MG63 (cell line): ENCODE measurements at regions not wholly inside any gene's neighbourhood (a gene's known extent, or its start where the extent isn't known, plus 50 kb on each side); places are given as distances from the start of the nearest gene placed in this dataset.
"Not testable (repeated sequence)": the region's sequence is repeated elsewhere in the genome, so short reads cannot be mapped to it uniquely, and the experiment has no call there.

Experiments
- DNase-seq: peaks from one replicate; pipeline ENCODE4 v3.0.0-alpha.2; 2020
- H3K27me3 ChIP-seq: fragments of 250-450 bp; sonication (Bioruptor Pico); 2 replicates; pipeline ENCODE4 v1.5.1; 2020; ENCODE audit warnings: mild to moderate bottlenecking, moderate library complexity
- H3K36me3 ChIP-seq: fragments of 250-450 bp; sonication (Bioruptor Pico); 2 replicates; pipeline ENCODE4 v1.5.1; 2020; ENCODE audit warnings: mild to moderate bottlenecking, moderate library complexity
- H3K4me3 ChIP-seq: fragments of 250-450 bp; sonication (Bioruptor Pico); 2 replicates; pipeline ENCODE4 v1.5.1; 2020; ENCODE audit warnings: mild to moderate bottlenecking, moderate library complexity
- H3K9me3 ChIP-seq: fragments of 250-450 bp; sonication (Bioruptor Pico); 2 replicates; pipeline ENCODE4 v1.5.1; 2020; ENCODE audit warnings: mild to moderate bottlenecking, moderate library complexity

DNA sequence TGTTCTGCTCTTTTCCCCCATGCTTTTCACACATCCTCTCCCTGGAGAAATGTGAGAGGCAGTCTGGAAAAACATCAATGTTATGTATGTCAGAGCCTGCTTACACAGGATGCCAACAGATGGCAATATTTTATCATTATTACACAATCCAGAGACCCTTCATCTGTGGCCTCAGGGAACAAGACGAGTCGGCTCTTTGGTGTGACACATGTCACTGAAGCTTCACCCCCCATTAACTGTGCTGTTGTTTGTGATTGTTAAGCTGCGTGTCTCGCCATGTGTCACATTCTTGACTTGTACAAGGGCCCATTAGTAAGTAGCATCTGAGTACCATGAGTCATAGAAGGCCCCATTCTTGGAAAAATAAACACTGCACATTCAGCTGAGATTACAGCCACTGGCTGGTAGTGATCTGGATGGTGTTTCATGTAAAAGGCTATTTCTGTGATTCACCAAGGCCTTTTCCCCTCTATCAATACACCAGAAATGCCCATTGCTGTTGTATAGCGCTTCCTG lies 682.1 kb upstream of the SOX9 start:
- no peaks in the 10 kb centered on the region for H3K27me3 ChIP-seq
- no peaks in the 10 kb centered on the region for H3K36me3 ChIP-seq
- DNase-seq = peak; percentile 73
- H3K4me3 ChIP-seq = no peak overlapping the region
- no peaks in the 10 kb centered on the region for H3K9me3 ChIP-seq

DNA sequence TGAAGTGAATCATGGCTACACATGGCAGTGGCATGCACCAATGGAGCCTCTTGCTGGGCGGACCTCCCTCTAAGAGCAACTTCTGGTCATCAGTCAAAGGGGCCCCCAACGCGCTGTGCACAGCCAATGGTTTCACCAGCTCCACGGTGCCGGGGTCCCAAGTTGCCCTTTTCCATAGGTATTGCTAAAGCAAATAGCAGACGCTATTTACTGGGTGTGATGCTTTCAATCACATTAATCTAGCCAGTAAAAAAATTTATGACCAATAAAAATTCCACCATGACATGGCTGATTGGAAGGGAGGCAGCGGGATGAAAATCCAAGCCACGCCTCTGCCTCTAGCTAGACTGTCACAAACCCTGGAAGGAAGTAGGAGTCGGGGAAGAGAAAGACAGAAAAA lies 680.3 kb upstream of the SOX9 start:
- no peak for DNase-seq
- Histone ChIP-seq H3K27me3 (no peaks in the 10 kb centered on the region), H3K36me3 (no peaks in the 10 kb centered on the region), H3K9me3 (no peaks in the 10 kb centered on the region), H3K4me3 (no peak overlapping the region)

DNA sequence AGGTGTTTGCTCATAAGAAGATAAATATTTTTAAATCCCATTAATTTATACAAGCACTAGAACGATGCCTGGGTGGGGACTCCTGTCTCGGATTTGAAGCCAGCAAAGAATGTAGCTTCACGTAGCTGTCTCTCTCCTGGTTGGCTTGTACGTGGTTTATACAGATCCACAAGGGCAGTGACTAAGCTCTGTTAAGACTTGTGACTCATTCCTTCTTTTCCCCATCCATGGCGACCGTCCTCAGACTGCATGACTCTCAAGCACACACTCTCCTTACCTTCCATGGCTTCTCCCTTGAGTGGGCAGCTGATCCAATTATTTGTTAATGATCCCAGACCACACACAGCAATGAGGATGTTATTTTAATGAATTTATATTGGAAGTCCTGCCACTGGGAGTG lies 679.7 kb upstream of the SOX9 start:
- H3K27me3 ChIP-seq = no peaks in the 10 kb centered on the region
- no peak overlapping the region for H3K4me3 ChIP-seq
- DNase-seq = peak; percentile 79
- H3K36me3 ChIP-seq = no peaks in the 10 kb centered on the region
- no peaks in the 10 kb centered on the region for H3K9me3 ChIP-seq

DNA sequence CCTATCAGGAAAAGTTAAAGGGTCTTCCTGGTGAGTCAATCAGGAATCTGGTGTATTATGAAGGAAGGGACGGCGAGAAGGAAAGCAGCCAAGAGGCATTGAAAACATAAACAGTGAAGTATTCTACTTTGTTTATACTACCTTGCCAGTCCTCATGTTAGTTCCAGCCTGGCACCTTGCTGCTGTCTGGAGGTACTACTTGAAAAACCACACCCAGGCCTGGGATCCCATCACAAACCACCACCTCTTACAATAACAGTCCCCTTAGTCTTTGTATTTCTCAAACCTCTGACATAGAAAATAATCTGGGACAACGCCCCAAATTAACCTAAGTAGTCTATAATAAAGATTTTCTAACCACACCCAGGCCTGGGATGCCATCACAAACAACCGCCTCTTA lies 676.7 kb upstream of the SOX9 start:
- Histone ChIP-seq H3K4me3 (no peak overlapping the region), H3K27me3 (no peaks in the 10 kb centered on the region), H3K9me3 (no peaks in the 10 kb centered on the region), H3K36me3 (no peaks in the 10 kb centered on the region)
- DNase-seq = peak; percentile 56

DNA sequence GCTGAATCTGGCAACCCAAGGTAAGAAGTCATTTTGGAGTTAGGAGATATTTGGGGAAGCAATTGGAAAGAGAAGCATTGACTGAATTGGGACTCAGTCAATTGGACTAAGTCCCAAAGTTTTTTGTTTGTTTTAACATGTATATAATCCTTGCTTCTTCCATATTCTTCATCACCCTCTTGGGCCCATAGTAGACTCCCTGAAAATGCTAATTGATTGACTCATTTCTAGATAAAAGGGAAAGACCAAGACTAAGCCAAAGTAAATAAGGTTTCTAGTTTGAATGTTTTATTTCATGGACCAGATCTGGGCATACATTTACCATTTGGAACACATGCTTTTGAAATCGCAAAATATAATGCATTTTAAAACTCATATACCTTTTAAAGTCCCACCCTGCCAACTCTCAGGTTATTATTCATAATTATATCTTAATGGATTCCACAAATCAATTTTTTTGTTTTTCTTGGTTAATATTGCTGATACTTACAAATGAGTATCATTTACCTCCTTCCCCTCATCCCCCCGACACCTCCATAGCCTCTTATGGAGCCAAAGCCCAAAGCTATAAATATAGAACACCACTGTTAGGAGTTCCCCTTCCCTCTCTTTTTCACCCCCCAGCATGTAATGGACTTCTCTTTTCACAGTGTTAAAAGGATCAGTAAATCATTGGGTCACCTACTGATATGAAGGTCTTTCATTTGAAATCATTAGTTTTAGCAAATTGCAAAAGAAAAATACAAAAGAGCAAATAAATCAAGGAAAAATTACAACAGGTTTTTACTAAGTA lies 674.0 kb upstream of the SOX9 start:
- H3K27me3 ChIP-seq = no peaks in the 10 kb centered on the region
- no peak overlapping the region for H3K4me3 ChIP-seq
- DNase-seq = no peak
- no peaks in the 10 kb centered on the region for H3K36me3 ChIP-seq
- no peaks in the 10 kb centered on the region for H3K9me3 ChIP-seq

DNA sequence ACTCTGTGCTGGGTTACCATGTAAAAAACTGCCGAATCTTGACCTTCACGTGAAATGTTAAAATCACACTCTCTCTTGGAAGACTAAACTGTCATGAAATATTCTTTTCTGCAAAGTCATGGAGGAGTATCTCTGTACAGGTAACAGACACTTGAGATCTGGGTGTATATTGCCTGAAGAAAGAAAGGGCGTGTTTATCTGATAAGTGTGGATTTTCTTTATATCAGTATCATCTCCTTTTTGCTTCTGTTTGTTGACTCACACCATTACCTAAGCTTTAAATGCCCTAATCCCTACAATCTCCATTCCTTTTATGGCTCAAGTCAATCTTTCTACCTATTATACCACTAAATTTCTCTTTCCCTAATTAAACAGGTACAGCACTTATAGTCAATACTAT lies 673.2 kb upstream of the SOX9 start:
- H3K27me3 ChIP-seq = no peaks in the 10 kb centered on the region
- no peak overlapping the region for H3K4me3 ChIP-seq
- no peaks in the 10 kb centered on the region for H3K36me3 ChIP-seq
- no peak for DNase-seq
- no peaks in the 10 kb centered on the region for H3K9me3 ChIP-seq

DNA sequence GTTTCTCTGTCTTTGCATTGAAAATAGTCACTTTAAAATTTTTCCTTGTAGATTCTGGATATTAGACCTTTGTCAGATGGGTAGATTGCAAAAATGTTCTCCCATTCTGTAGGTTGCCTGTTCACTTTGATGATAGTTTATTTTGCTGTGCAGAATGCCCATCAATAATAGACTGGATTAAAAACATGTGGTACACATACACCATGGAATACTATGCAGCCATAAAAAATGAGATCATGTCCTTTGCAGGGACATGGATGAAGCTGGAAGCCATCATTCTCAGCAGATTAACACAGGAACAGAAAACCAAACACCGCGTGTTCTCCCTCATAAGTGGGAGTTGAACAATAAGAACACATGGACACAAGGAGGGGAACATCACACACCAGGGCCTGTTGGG lies 670.2 kb upstream of the SOX9 start:
- H3K4me3 ChIP-seq, H3K36me3 ChIP-seq, H3K9me3 ChIP-seq, DNase-seq, H3K27me3 ChIP-seq: not testable (repeated sequence)

DNA sequence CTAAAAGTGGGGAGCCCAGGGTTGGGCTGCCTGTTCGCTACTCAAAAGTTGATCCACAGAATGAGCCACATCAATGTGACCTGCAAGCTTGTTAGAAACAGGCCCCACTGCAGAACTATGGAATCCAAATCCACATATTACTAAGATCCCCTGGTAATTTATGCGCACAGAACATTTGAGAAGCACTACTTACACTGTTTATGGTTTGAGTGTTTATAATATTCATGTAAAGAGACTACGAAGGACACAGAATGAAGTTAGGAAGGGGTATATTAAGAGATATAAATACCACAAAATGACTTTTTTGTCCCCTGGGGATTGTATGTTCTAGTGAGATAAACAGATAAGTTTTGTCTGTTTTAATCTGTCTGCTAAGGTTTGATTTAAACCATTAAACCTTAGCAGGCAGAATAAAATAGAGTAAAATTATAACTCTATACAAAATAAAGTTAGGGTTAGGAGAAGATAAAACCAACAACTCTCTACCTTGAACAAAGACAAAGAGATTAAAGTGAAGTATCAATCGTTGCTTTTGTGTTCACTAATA lies 666.9 kb upstream of the SOX9 start:
- Histone ChIP-seq H3K36me3 (no peaks in the 10 kb centered on the region), H3K27me3 (no peaks in the 10 kb centered on the region), H3K4me3 (no peak overlapping the region), H3K9me3 (no peaks in the 10 kb centered on the region)
- no peak for DNase-seq

DNA sequence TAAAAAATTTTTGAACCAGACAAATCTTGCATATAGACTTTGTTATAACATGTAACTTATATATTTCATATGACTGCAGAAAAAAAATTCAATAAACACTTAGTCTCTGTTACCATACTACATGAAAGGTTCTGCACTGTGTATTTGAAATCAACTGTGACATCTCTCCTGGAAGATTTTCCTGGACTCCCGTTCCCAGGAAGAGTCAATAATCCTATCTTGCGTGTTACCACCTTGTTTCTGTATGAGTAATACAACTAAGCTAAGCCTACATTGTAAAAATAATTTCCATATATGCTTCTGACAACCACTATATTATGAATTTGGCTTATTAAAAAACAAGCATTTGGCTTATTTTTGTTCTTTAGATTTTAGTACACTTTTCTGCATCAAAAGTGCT lies 665.6 kb upstream of the SOX9 start:
- DNase-seq = no peak
- no peaks in the 10 kb centered on the region for H3K27me3 ChIP-seq
- H3K9me3 ChIP-seq = no peaks in the 10 kb centered on the region
- H3K36me3 ChIP-seq = no peaks in the 10 kb centered on the region
- H3K4me3 ChIP-seq = no peak overlapping the region

DNA sequence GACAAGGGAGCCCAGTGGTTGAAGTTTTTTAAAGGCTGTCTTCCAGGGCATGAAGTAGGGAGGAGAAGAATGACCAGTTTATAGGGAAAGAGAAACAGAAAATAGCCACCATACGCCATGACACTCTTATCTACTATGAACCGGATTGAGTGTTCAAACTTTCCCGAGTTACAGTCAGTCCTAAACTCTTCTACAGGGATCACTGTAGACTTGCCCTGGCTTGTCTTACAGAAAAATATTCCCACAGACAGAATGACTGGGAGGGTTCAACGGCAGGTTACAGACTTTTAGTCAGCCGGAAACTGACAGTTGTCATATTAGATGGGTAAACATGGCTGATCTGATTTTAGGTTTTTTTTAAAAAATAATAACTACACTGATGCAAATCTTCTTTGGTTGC lies 662.5 kb upstream of the SOX9 start:
- Histone ChIP-seq H3K4me3 (no peak overlapping the region), H3K36me3 (no peaks in the 10 kb centered on the region), H3K9me3 (no peaks in the 10 kb centered on the region), H3K27me3 (no peaks in the 10 kb centered on the region)
- no peak for DNase-seq

DNA sequence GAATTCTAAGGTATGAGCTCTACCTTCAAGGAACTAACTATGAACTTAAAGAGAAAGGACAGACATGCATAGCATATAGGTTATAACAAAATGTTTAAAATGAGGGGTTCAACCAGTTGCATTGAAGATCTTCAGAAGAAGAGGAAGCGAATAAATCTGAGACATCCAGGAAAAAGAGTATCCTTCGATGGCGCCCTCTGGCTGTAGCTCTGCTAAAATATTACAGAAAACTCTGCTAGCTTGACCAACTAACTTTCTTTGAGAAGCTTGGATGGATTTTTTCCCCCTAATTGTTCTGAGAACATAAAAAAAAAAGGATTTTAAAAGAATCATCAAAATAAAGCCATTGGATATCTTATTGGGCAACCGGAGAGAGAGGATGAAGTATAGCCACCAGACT lies 659.9 kb upstream of the SOX9 start:
- Histone ChIP-seq H3K27me3 (no peaks in the 10 kb centered on the region), H3K4me3 (no peak overlapping the region), H3K9me3 (no peaks in the 10 kb centered on the region), H3K36me3 (no peaks in the 10 kb centered on the region)
- DNase-seq = peak; percentile 25

DNA sequence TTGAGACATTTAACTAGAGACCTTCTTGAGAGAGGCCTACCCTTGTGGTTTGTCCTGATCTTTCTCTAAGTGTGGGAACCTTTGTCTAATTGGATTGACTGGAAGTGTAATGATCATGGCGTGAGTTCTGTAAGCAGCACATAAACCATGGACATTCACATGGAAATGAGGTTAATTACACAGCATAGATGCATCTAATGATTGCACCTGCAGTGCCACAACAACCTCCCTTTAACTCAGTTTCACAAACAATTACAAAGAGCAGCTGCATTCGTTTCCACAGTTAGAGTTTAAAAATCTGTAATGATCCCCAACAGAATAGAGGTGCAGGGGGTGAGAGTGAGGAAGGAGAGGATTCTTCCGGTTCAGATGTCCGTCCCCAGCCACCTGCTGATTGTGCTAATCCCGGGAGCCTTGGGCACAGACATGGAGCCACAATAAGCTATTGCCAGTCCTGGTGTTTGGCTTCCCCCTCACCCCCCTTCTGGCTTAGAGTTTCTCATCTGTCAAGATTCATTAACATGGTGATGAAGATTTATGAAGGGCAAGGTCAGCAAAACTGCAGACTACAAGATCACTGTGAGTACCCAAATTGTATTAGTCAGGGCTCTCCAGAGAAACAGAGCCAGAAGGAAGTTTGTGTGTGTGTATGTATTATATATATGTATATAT lies 659.2 kb upstream of the SOX9 start:
- Histone ChIP-seq H3K9me3 (no peaks in the 10 kb centered on the region), H3K4me3 (no peak overlapping the region), H3K36me3 (no peaks in the 10 kb centered on the region), H3K27me3 (no peaks in the 10 kb centered on the region)
- DNase-seq = no peak

DNA sequence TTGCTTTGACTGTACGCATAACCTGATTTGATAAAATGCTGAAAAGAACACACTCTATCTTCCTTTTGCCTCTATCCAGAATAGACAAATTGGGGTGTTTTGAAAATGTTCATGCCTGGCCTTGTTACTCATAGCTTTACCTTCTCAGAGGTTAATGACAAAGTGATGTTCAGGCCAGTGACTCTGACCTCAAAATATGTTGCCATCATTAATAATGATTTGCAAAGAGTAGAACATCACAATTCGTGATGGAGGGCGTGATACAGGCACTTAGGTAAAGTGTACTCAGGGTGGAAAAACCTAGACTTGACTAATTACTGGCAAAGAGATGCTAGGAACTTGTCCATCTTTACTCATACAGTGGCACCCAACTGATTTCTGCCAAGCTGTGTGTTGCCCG lies 656.6 kb upstream of the SOX9 start:
- no peak overlapping the region for H3K4me3 ChIP-seq
- H3K27me3 ChIP-seq = no peaks in the 10 kb centered on the region
- no peaks in the 10 kb centered on the region for H3K36me3 ChIP-seq
- DNase-seq = no peak
- H3K9me3 ChIP-seq = no peaks in the 10 kb centered on the region

DNA sequence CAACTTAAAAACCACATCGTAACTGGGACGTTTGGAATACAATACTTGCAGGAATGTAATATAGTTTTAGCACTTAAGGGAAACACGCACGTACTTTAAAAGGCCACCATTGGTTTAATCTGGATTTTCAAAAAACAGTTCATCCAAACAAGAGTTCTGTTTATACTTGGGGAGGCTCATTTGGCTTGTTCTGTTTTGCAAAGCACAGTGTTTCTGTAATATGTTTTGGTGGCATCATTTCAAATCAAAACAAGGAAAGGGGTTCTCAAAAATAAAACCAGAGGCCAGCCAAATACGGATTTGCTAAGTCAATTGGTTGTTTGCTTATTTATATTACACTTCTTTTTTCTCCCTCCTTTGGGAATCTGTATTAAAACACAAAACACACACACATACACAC lies 656.1 kb upstream of the SOX9 start:
- Histone ChIP-seq H3K36me3 (no peaks in the 10 kb centered on the region), H3K4me3 (no peak overlapping the region), H3K9me3 (no peaks in the 10 kb centered on the region), H3K27me3 (no peaks in the 10 kb centered on the region)
- no peak for DNase-seq

DNA sequence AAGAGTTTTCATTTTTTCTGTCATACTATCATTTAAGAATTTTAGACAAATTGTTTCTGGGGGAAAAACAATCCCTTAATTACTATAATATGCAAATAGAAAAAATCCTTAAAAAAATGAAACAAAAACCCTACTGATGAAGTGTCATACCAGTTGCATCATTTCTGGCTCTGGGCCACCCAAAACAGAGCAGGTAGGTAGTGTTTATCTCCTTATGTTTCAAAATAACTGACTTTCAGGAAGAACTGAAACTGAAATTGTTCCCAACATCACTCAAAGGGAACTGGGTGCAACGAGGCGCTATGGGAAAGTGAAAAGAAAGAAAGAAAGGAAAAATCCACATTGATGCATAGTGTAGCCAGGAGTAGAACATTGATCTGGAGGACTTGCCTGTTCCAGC lies 653.1 kb upstream of the SOX9 start:
- H3K36me3 ChIP-seq = no peaks in the 10 kb centered on the region
- H3K27me3 ChIP-seq = no peaks in the 10 kb centered on the region
- no peak for DNase-seq
- H3K9me3 ChIP-seq = no peaks in the 10 kb centered on the region
- H3K4me3 ChIP-seq = no peak overlapping the region

DNA sequence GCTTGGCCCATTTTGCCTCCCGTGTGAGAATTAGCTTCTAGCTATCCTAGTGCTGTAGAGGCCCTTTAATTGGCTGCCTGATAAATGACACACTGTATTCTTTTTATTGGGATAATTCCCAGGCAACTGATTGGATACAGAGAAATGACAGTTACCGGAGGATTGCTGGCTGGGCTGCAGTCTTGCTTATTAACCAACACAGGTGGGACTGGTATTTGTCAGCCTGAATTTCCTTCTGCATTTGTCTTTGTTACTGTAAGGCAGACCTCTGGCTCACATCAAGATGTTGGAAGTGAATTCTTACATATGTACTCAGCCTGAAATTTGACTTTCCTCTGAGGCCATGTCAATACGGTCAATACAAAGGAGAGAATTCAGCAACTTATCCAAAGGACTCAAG lies 650.8 kb upstream of the SOX9 start:
- H3K27me3 ChIP-seq = no peaks in the 10 kb centered on the region
- no peaks in the 10 kb centered on the region for H3K36me3 ChIP-seq
- H3K4me3 ChIP-seq = no peak overlapping the region
- no peak for DNase-seq
- no peaks in the 10 kb centered on the region for H3K9me3 ChIP-seq

DNA sequence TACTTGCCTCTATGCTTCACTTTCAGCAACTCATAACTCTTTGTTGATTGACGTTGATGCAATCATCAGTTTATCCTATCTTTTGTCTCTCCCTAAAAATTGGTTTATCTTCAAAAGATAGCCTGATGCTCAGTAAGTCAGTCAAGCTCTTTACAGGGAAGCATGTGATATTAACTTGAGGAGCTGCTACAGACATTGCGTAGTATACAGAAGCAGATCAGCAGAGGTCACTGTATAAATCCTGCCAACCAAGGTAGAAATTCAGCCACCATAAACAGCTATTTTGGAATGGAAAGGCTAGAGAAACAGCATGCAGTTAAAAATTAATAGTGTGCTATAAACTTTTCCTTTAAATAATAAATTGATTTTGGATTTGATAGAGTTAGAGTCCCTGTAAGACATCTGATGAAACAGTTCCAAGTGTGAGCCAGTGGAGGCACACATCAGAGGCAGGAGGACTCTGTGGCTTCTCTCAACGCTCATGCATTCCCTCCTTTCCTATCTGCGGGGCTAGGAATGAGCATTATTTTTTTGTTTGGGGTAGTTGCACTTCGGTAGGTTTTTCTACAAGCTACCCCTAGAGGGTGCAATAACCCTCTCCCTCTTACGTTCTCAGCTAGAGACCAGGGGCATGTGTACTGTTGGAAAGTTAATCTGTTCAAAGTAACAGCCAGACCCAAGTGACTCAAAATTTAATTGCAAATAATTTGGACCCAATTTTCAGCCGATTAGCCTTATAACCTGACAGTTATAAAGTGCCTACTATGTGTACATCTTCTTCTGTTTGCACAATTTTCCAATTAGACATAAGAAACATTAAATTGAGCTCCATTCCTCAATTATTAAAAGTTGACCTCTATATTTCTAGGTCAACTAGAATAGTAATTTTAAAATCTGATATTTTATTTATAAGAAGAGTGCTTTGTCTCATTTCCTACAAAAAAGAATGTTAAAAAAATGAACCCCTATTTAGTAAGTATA lies 647.7 kb upstream of the SOX9 start:
- Histone ChIP-seq H3K27me3 (no peaks in the 10 kb centered on the region), H3K36me3 (no peaks in the 10 kb centered on the region), H3K4me3 (no peak overlapping the region), H3K9me3 (no peaks in the 10 kb centered on the region)
- peak; percentile 5 for DNase-seq
